Panc1 (cell line): ENCODE measurements at regions not wholly inside any gene's neighbourhood (a gene's known extent, or its start where the extent isn't known, plus 50 kb on each side); places are given as distances from the start of the nearest gene placed in this dataset.

ENCODE experiments used
- ATAC-seq: fragments of 200-7000 bp; cut with Tn5 transposase; 2 replicates; pipeline ENCODE4 v1.9.1; 2020; ENCODE audit warnings: mild to moderate bottlenecking, moderate library complexity
- BruUV-seq: library from RNA; stranded (reverse); fragments of 400-500 nt; replicated peaks from 2 replicates; lab custom pipeline; 2021; lab: Mats Ljungman, UMichigan
- CTCF ChIA-PET: fragments of 300-600 bp; sonication (Branson Sonifier 250); formaldehyde crosslinking; loops from one replicate; lab custom pipeline; 2022; ENCODE audit warnings: antibody characterized with exemption; lab: Charles Lee
- POLR2A ChIA-PET: fragments of 300-600 bp; sonication (Branson Sonifier 250); formaldehyde crosslinking; loops from one replicate; lab custom pipeline; 2022; ENCODE audit warnings: antibody characterized with exemption; lab: Charles Lee
- DNase-seq: peaks from one replicate; pipeline ENCODE4 v3.0.0-alpha.2; 2010; ENCODE audit warnings: low read depth, low spot score
- H3K27ac ChIP-seq: 2 replicates; pipeline ENCODE4 v1.5.1; 2011; ENCODE audit warnings: mild to moderate bottlenecking, low read length, inconsistent platforms
- H3K27me3 ChIP-seq: fragments of 200-500 bp; sonication (Bioruptor generic); 2 replicates; pipeline ENCODE4 v1.6.0; 2014; ENCODE audit warnings: low read length, inconsistent platforms; ENCODE audit not compliant: control insufficient read depth, insufficient read depth
- H3K36me3 ChIP-seq: fragments of 200-500 bp; sonication (Bioruptor generic); 2 replicates; pipeline ENCODE4 v1.5.1; 2014; ENCODE audit warnings: inconsistent platforms, mild to moderate bottlenecking, low read length, moderate library complexity; ENCODE audit not compliant: control insufficient read depth, insufficient read depth
- H3K4me1 ChIP-seq: 2 replicates; pipeline ENCODE4 v1.5.1; 2011; ENCODE audit warnings: inconsistent platforms, mild to moderate bottlenecking, low read length, moderate library complexity; ENCODE audit not compliant: control insufficient read depth, insufficient read depth
- H3K4me3 ChIP-seq, 2 experiments: 2 replicates each; pipeline ENCODE4 v1.5.1; 2011 to 2012; ENCODE audit warnings: low read depth in 2 of 2, low read length in 2 of 2, mild to moderate bottlenecking in 2 of 2, inconsistent platforms in 1 of 2, moderate library complexity in 1 of 2
- H3K9me3 ChIP-seq: fragments of 200-500 bp; sonication (Bioruptor generic); 2 replicates; pipeline ENCODE4 v1.5.1; 2014; ENCODE audit warnings: low read depth, mild to moderate bottlenecking, inconsistent platforms, low read length, moderate library complexity; ENCODE audit not compliant: control insufficient read depth, insufficient read depth
- POLR2AphosphoS5 ChIP-seq: IDR thresholded peaks from 2 replicates; pipeline ENCODE4 v1.6.1; 2012; ENCODE audit warnings: mild to moderate bottlenecking, low read depth, low read length, moderate library complexity
- SIN3A ChIP-seq: IDR thresholded peaks from 2 replicates; pipeline ENCODE4 v1.6.1; 2012; ENCODE audit warnings: low read depth, mild to moderate bottlenecking, low read length, moderate library complexity, borderline replicate concordance; ENCODE audit not compliant: insufficient read depth
- TCF7L2 ChIP-seq: IDR thresholded peaks from 2 replicates; pipeline ENCODE4 v1.6.1; 2011; ENCODE audit warnings: mild to moderate bottlenecking, low read depth, low read length, inconsistent platforms
- in situ Hi-C: cut with HindIII; loops from 2 replicates; pipeline ENCODE4 v1.10.0; 2016; ENCODE audit warnings: low sequenced_read_pairs, low pct_unique_long_range_greater_than_20kb
- intact Hi-C: fragments of 100-400 bp; cut with micrococcal nuclease; formaldehyde crosslinking; loops from one replicate; pipeline ENCODE4 v1.10.0; 2022; ENCODE audit not compliant: unreplicated experiment
- TF ChIP-seq, protein P1 (sequence below), 2 experiments: IDR thresholded peaks; 2 replicates each; pipeline ENCODE4 v1.6.1; 2011 to 2012; ENCODE audit warnings: low read depth in 2 of 2, control low read depth in 1 of 2, low read length in 1 of 2, mild to moderate bottlenecking in 1 of 2, moderate library complexity in 1 of 2; ENCODE audit not compliant: insufficient read depth in 1 of 2
- TF ChIP-seq, protein P2 (sequence below): fragments of 450-650 bp; IDR thresholded peaks from 2 replicates; pipeline ENCODE4 v1.5.1; 2017; ENCODE audit warnings: mild to moderate bottlenecking

DNA sequence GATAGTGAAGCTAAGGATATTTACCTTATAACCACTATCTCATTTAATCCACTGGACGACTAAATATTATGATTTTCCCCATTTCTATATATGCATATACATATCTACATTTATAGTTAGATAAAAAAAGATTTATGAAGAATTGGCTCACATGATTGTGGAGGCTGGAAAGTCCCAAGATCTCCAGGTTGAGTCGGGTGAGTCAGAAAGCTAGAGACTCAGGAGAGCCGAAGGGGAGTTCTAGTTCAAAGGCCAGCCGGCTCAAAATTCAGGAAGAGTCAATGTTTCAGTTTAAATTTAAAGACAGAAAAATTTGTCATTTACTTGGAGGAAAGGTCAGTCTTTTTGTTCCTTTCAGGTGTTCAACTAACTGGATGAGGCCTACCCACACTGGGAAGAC, 158.2 kb upstream of the CPEB2 start:
- no peak for DNase-seq
- TF ChIP-seq TCF7L2 (no peak), POLR2AphosphoS5 (no peak), SIN3A (no peak)
- TF ChIP-seq, protein P1, sequence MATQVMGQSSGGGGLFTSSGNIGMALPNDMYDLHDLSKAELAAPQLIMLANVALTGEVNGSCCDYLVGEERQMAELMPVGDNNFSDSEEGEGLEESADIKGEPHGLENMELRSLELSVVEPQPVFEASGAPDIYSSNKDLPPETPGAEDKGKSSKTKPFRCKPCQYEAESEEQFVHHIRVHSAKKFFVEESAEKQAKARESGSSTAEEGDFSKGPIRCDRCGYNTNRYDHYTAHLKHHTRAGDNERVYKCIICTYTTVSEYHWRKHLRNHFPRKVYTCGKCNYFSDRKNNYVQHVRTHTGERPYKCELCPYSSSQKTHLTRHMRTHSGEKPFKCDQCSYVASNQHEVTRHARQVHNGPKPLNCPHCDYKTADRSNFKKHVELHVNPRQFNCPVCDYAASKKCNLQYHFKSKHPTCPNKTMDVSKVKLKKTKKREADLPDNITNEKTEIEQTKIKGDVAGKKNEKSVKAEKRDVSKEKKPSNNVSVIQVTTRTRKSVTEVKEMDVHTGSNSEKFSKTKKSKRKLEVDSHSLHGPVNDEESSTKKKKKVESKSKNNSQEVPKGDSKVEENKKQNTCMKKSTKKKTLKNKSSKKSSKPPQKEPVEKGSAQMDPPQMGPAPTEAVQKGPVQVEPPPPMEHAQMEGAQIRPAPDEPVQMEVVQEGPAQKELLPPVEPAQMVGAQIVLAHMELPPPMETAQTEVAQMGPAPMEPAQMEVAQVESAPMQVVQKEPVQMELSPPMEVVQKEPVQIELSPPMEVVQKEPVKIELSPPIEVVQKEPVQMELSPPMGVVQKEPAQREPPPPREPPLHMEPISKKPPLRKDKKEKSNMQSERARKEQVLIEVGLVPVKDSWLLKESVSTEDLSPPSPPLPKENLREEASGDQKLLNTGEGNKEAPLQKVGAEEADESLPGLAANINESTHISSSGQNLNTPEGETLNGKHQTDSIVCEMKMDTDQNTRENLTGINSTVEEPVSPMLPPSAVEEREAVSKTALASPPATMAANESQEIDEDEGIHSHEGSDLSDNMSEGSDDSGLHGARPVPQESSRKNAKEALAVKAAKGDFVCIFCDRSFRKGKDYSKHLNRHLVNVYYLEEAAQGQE (IDR thresholded peaks at IDR 0.05; ENCODE audit: insufficient read depth in 1 of 2, low read depth in 2 of 2, low read length in 1 of 2), result no peak
- TF ChIP-seq, protein P2, sequence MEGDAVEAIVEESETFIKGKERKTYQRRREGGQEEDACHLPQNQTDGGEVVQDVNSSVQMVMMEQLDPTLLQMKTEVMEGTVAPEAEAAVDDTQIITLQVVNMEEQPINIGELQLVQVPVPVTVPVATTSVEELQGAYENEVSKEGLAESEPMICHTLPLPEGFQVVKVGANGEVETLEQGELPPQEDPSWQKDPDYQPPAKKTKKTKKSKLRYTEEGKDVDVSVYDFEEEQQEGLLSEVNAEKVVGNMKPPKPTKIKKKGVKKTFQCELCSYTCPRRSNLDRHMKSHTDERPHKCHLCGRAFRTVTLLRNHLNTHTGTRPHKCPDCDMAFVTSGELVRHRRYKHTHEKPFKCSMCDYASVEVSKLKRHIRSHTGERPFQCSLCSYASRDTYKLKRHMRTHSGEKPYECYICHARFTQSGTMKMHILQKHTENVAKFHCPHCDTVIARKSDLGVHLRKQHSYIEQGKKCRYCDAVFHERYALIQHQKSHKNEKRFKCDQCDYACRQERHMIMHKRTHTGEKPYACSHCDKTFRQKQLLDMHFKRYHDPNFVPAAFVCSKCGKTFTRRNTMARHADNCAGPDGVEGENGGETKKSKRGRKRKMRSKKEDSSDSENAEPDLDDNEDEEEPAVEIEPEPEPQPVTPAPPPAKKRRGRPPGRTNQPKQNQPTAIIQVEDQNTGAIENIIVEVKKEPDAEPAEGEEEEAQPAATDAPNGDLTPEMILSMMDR, result no peak
- CTCF ChIA-PET, result no interaction called here
- H3K9me3 ChIP-seq, result no peaks in the 10 kb centered on the region
- H3K36me3 ChIP-seq, result no peaks in the 10 kb centered on the region
- ATAC-seq, result no peak
- H3K4me1 ChIP-seq, result no peaks in the 10 kb centered on the region
- BruUV-seq, result no TSS peak
- H3K4me3 ChIP-seq, result no peak overlapping the region
- no peak overlapping the region for H3K27ac ChIP-seq
- POLR2A ChIA-PET, result no interaction called here
- no peaks in the 10 kb centered on the region for H3K27me3 ChIP-seq
- in situ Hi-C loops (no loop called here), intact Hi-C loops (no loop called here)

DNA sequence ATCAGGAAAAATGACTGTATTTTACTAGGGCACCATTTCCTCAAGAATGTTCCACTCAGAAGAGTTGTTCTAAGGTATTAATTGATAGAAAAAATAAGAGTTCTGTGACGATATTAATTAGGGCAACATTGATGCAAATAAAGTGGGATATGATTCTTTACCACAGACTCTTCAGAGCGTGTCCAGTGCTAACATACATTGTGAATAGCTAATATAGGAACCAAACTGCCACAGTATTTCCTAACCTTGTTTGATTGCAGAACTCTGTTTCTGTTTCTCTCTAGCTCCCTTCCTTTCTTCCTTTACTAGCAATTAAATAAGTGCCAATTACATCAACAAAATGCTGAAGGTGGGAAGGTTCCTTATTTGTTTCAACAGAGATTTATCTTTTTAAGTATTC, 154.1 kb upstream of the CPEB2 start:
- TF ChIP-seq SIN3A (no peak), TCF7L2 (no peak), POLR2AphosphoS5 (no peak)
- TF ChIP-seq, protein P2, result no peak
- TF ChIP-seq, protein P1 (IDR thresholded peaks at IDR 0.05; ENCODE audit: insufficient read depth in 1 of 2, low read depth in 2 of 2, low read length in 1 of 2), result no peak
- ChIA-PET CTCF (no interaction called here), POLR2A (no interaction called here)
- BruUV-seq, result no TSS peak
- Histone ChIP-seq H3K36me3 (no peaks in the 10 kb centered on the region), H3K27ac (no peak overlapping the region), H3K27me3 (no peaks in the 10 kb centered on the region), H3K4me1 (no peaks in the 10 kb centered on the region), H3K9me3 (no peaks in the 10 kb centered on the region), H3K4me3 (no peak overlapping the region)
- in situ Hi-C loops (no loop called here), intact Hi-C loops (no loop called here)
- DNase-seq (no peak), ATAC-seq (no peak)
